ENCODE measurements at regions not wholly inside any gene's neighbourhood (a gene's known extent, or its start where the extent isn't known, plus 50 kb on each side); places are given as distances from the start of the nearest gene placed in this dataset.

DNA sequence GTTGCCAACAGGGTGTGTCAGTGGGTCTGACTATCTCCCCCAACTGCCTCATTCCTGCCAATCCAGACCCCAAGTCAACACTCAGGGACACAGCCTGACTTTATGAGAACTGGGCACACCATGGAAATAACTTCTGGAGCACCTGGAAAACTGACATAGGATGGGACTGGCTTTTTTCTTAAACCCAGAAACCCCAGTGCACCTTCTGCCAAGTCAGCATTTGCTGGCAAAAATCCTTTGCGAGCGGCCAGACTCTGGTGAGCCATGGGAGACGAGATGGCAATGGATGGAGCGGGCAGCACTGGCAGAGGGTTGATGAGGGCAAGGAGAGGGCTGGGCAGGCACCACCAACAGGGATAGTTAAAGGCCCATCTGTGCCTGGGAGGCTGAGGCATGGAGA is 114.4 kb upstream of the OSMR start:
- TF ChIP-seq, protein P1, sequence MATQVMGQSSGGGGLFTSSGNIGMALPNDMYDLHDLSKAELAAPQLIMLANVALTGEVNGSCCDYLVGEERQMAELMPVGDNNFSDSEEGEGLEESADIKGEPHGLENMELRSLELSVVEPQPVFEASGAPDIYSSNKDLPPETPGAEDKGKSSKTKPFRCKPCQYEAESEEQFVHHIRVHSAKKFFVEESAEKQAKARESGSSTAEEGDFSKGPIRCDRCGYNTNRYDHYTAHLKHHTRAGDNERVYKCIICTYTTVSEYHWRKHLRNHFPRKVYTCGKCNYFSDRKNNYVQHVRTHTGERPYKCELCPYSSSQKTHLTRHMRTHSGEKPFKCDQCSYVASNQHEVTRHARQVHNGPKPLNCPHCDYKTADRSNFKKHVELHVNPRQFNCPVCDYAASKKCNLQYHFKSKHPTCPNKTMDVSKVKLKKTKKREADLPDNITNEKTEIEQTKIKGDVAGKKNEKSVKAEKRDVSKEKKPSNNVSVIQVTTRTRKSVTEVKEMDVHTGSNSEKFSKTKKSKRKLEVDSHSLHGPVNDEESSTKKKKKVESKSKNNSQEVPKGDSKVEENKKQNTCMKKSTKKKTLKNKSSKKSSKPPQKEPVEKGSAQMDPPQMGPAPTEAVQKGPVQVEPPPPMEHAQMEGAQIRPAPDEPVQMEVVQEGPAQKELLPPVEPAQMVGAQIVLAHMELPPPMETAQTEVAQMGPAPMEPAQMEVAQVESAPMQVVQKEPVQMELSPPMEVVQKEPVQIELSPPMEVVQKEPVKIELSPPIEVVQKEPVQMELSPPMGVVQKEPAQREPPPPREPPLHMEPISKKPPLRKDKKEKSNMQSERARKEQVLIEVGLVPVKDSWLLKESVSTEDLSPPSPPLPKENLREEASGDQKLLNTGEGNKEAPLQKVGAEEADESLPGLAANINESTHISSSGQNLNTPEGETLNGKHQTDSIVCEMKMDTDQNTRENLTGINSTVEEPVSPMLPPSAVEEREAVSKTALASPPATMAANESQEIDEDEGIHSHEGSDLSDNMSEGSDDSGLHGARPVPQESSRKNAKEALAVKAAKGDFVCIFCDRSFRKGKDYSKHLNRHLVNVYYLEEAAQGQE (IDR thresholded peaks at IDR 0.05; ENCODE audit: insufficient read depth in 1 of 2, low read depth in 2 of 2, low read length in 2 of 2), result no peak
- TF ChIP-seq FOXP2 (optimal IDR thresholded peaks at IDR 0.05; ENCODE audit: borderline replicate concordance, extremely low read depth, extremely low read length, insufficient read depth), result no peak
- TF ChIP-seq POLR2AphosphoS5 (IDR thresholded peaks at IDR 0.05; ENCODE audit: low read depth, low read length), result no peak
- TF ChIP-seq TAF1 (IDR thresholded peaks at IDR 0.05; ENCODE audit: borderline replicate concordance, insufficient read depth, low read length), result no peak
- no peak for TF ChIP-seq SIN3A (IDR thresholded peaks at IDR 0.05; ENCODE audit: borderline replicate concordance, insufficient read depth, low read length)

Data from PFSK-1 (cell line).